DND-41 (cell line): ENCODE measurements at regions not wholly inside any gene's neighbourhood (a gene's known extent, or its start where the extent isn't known, plus 50 kb on each side); places are given as distances from the start of the nearest gene placed in this dataset.

ENCODE experiments used
- ATAC-seq: fragments of 200-7000 bp; cut with Tn5 transposase; 3 replicates; pipeline ENCODE4 v1.9.1; 2021; ENCODE audit warnings: low read depth; ENCODE audit not compliant: insufficient read depth
- DNase-seq: peaks from one replicate; pipeline ENCODE4 v3.0.0-alpha.2; 2020
- H2AFZ ChIP-seq: 2 replicates; pipeline ENCODE4 v1.6.0; 2012; ENCODE audit warnings: low read depth, low read length
- H3K27ac ChIP-seq: 2 replicates; pipeline ENCODE4 v1.5.1; 2012; ENCODE audit warnings: low read length, inconsistent platforms
- H3K27me3 ChIP-seq: fragments of 200-600 bp; sonication (generic); 2 replicates; pipeline ENCODE4 v1.6.0; 2012; ENCODE audit warnings: low read length, mild to moderate bottlenecking, inconsistent platforms; ENCODE audit not compliant: insufficient read depth, poor library complexity
- H3K36me3 ChIP-seq: 2 replicates; pipeline ENCODE4 v1.5.1; 2012; ENCODE audit warnings: low read length, inconsistent platforms; ENCODE audit not compliant: insufficient read depth
- H3K4me1 ChIP-seq: 2 replicates; pipeline ENCODE4 v1.5.1; 2012; ENCODE audit warnings: mild to moderate bottlenecking, low read length; ENCODE audit not compliant: insufficient read depth
- H3K4me2 ChIP-seq: 2 replicates; pipeline ENCODE4 v1.6.0; 2012; ENCODE audit warnings: mild to moderate bottlenecking, moderate library complexity, low read length, inconsistent platforms; ENCODE audit not compliant: insufficient read depth
- H3K4me3 ChIP-seq, 2 experiments: fragments of 200-600 bp in 1 of 2; shearing (Covaris generic) in 1 of 2; 2 replicates each; pipeline ENCODE4 v1.5.1; 2012 to 2016; ENCODE audit warnings: inconsistent platforms in 2 of 2, low read length in 2 of 2, mild to moderate bottlenecking in 2 of 2, low read depth in 1 of 2, moderate library complexity in 1 of 2
- H3K79me2 ChIP-seq: 2 replicates; pipeline ENCODE4 v1.6.0; 2012; ENCODE audit warnings: low read length, inconsistent platforms; ENCODE audit not compliant: insufficient read depth
- H3K9ac ChIP-seq: 2 replicates; pipeline ENCODE4 v1.6.0; 2012; ENCODE audit warnings: low read depth, mild to moderate bottlenecking, inconsistent platforms, low read length, moderate library complexity
- H3K9me3 ChIP-seq: 2 replicates; pipeline ENCODE4 v1.5.1; 2012; ENCODE audit warnings: low read length, moderate library complexity, mild to moderate bottlenecking, inconsistent platforms; ENCODE audit not compliant: insufficient read depth, severe bottlenecking
- H4K20me1 ChIP-seq: 2 replicates; pipeline ENCODE4 v1.6.0; 2012; ENCODE audit warnings: low read length; ENCODE audit not compliant: insufficient read depth
- CTCF ChIP-seq: IDR thresholded peaks from 2 replicates; pipeline ENCODE4 v1.5.1; 2012; ENCODE audit warnings: borderline replicate concordance, low read length, moderate library complexity, mild to moderate bottlenecking; ENCODE audit not compliant: poor library complexity, severe bottlenecking; ENCODE audit errors: extremely low read depth
- EZH2 ChIP-seq: IDR thresholded peaks from 3 replicates; pipeline ENCODE4 v1.6.1; 2012; ENCODE audit warnings: borderline replicate concordance, low read depth, mild to moderate bottlenecking, moderate library complexity, low read length, inconsistent platforms; ENCODE audit not compliant: severe bottlenecking

DNA sequence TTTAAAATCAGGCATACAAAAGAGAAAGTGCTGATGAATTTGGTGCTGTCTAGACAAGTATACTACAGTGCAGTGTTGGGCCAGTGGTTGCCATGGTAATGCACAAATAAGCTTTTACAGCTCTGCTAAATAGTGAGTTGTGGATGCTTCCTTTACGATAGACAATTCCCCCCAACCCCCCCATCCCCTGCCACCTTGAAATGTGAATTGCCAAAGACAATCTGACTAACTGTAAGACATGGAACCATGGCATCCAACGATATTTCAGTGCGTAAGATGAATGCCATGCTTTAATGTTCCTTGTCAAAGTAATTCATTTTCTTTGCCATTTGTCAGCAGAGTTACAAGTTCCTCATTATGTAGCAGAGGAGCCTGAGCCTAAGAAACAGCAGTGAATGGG is 91.5 kb upstream of the NREP start:
- Histone ChIP-seq H3K27ac (no peak overlapping the region), H3K27me3 (no peaks in the 10 kb centered on the region), H3K36me3 (no peaks in the 10 kb centered on the region), H2AFZ (no peak overlapping the region), H3K4me1 (peaks cover 8% of the 10 kb centered on the region), H3K9ac (no peak overlapping the region), H4K20me1 (no peaks in the 10 kb centered on the region), H3K4me2 (no peak overlapping the region), H3K79me2 (no peaks in the 10 kb centered on the region), H3K9me3 (no peaks in the 10 kb centered on the region), H3K4me3 (no peak overlapping the region)
- ATAC-seq, result peak; percentile 40; the same call in 2 of the 3 replicates
- TF ChIP-seq EZH2 (no peak), CTCF (no peak)
- no peak for DNase-seq

GRCh38 chr5:111847052-111847925 is 90.3 kb upstream of the NREP start:
- no peaks in the 10 kb centered on the region for H3K36me3 ChIP-seq
- H3K79me2 ChIP-seq, result no peaks in the 10 kb centered on the region
- H3K4me3 ChIP-seq, result no peak overlapping the region
- no peak overlapping the region for H2AFZ ChIP-seq
- TF ChIP-seq CTCF, result no peak
- TF ChIP-seq EZH2, result no peak
- no peaks in the 10 kb centered on the region for H3K9me3 ChIP-seq
- ATAC-seq (no peak), DNase-seq (no peak)
- H3K4me2 ChIP-seq, result no peak overlapping the region
- H4K20me1 ChIP-seq, result no peaks in the 10 kb centered on the region
- no peaks in the 10 kb centered on the region for H3K4me1 ChIP-seq
- no peak overlapping the region for H3K27ac ChIP-seq
- no peaks in the 10 kb centered on the region for H3K27me3 ChIP-seq
- H3K9ac ChIP-seq, result no peak overlapping the region

DNA sequence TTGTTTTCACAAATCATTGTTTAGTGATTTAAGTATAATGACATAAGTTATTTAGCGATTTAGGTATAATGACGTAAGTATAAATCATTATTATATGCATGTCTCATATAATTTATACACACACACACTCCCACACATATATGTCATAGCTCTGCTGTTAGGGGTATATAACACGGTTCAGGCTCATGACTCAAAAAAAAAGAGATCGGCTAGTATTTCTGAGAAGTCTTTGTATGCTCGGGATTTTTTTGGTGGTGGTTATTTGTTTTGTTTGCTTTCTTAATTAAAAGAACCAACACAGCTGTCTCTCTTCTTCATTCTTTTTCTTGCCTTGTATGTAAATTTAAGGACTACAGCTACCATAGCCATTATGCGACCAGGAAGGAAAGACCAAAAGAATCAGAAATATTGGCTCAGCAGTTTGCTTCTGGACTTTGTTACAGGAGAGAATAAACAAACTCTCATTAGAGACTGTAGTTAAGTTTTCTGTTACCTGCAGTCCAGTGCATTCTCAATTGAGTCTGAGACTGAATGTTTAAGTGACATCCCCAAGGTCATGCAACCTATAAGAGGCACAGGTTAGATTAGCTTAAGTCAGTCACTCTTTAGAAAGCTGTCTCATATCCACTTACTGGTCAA is 83.2 kb upstream of the NREP start:
- DNase-seq (no peak), ATAC-seq (no peak)
- H3K4me3 ChIP-seq, result no peak overlapping the region
- no peak overlapping the region for H3K27ac ChIP-seq
- H3K9ac ChIP-seq, result no peak overlapping the region
- H3K36me3 ChIP-seq, result no peaks in the 10 kb centered on the region
- no peak overlapping the region for H3K4me2 ChIP-seq
- no peaks in the 10 kb centered on the region for H4K20me1 ChIP-seq
- H3K4me1 ChIP-seq, result no peaks in the 10 kb centered on the region
- no peaks in the 10 kb centered on the region for H3K27me3 ChIP-seq
- H2AFZ ChIP-seq, result no peak overlapping the region
- TF ChIP-seq CTCF (no peak), EZH2 (no peak)
- no peaks in the 10 kb centered on the region for H3K79me2 ChIP-seq
- H3K9me3 ChIP-seq, result no peaks in the 10 kb centered on the region
